M059J (cell line): ENCODE measurements at regions not wholly inside any gene's neighbourhood (a gene's known extent, or its start where the extent isn't known, plus 50 kb on each side); places are given as distances from the start of the nearest gene placed in this dataset.
"Not testable (repeated sequence)": the region's sequence is repeated elsewhere in the genome, so short reads cannot be mapped to it uniquely, and the experiment has no call there.

ENCODE experiments used
- DNase-seq: peaks from one replicate; pipeline ENCODE4 v3.0.0-alpha.2; 2012; ENCODE audit warnings: low read depth

- not testable (repeated sequence) for DNase-seq
Observed at GRCh38 chr21:6556516-6556915, 3964.9 kb upstream of the TPTE start.

- not testable (repeated sequence) for DNase-seq
Observed at GRCh38 chr21:6557415-6557814, 3964.0 kb upstream of the TPTE start.

GRCh38 chr21:6561168-6561567, 3960.2 kb upstream of the TPTE start:
- DNase-seq = not testable (repeated sequence)

DNA sequence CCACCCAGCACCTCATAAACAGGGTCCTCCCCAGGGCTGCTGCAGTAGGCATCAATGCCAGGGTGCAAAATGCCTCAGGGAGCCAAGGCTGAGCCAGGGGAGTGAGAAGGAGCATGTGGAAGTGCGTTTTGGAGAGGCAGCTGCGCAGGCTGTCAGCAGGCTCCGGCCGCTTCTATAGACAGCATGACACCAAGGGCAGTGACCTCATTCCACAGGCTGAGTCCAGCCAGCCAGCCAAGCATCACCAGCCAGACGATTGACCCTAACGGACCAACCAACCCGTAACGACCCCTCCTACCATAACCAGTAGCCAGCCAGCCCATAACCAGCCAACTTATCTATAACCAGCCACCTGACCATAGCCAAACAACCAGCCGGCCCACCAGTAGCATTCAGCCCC, 3959.8 kb upstream of the TPTE start:
- not testable (repeated sequence) for DNase-seq

GRCh38 chr21:6564543-6565166, 3956.7 kb upstream of the TPTE start:
- not testable (repeated sequence) for DNase-seq

DNA sequence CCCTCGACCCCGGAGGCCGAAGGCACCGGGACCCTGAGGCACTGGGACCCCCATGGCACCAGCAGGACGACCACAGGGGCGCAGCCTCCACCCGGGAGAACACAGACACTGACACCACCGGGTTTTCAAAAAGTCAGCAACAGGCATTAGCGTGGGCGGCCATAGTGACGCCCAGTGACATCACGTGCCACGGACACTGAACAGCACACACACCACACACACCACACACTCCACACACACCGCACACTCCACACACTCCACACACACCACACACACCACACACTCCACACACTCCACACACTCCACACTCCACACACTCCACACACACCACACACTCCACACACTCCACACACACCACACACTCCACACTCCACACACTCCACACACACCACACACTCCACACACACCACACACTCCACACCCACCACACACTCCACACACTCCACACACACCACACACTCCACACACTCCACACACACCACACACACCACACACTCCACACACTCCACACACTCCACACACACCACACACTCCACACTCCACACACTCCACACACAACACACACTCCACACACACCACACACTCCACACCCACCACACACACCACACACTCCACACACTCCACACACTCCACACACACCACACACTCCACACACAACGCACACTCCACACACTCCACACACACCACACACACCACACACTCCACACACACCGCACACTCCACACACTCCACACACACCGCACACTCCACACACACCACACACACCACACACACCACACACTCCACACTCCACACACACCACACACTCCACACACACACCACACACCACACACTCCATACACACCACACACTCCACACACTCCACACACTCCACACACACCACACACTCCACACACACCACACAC, 3955.9 kb upstream of the TPTE start:
- peak; percentile 20 for DNase-seq

- not testable (repeated sequence) for DNase-seq
Observed at GRCh38 chr21:6567542-6567941, 3953.8 kb upstream of the TPTE start.

GRCh38 chr21:6569152-6569551, 3952.2 kb upstream of the TPTE start:
- not testable (repeated sequence) for DNase-seq

DNA sequence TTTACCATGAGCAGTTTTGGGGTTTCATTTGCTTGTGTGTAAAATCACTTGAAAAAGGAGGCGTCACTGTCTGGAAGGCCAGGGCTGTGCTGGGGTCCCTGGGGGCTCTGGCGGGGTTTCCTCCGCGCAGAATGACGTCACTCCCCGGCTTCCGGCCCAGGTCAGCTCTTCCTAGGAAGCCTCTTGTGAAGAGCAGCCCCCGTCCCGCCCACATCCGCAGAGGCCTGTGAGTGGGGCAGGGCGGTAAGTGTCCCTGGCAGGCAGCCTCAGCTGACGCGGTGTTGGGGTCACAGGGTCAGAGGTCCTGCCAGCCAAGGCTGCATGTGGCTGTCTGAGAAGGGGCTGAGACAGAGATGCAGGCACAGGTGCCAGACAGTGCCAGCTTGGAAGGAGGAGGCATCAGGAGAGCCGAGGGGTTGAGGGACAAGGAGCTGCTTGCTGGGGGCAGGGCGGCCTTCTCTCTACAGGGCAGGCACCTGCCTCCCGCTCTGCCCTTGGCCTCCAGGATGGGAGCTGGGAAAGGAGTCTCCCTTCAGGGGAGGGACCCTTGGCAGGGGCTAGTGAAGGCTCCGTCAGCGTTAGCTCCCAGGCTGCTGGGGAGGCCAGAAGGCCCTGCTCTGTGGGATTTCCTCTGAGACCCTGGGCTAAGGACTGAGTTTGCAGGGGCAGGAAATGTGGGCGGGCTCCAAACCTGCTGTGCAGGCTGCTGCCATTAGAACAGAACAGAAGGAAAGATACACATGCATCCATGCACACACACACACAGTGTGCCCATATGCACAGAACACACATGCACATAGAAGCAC, 3951.6 kb upstream of the TPTE start:
- not testable (repeated sequence) for DNase-seq

- not testable (repeated sequence) for DNase-seq
Observed at GRCh38 chr21:6570700-6571368, 3950.5 kb upstream of the TPTE start.

DNA sequence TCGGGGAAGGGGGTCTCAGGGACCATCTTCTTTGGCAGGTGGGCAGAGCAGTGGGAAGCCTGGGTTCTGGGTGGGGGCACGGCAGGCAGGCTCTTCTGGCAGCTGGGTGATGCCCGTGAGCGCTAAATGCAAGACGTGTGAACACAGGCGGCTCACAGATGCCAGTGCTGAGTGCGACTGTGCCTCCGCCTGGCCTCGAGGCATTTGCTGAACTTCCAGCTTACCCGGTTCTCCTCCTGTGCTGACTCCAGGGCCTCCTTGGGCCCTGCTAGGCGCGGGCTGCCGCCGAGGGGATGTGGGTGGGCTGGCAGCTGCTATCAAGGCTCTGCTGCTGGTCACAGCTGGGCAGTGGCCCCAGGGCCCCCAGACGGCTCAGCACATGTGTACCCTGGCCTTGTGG, 3947.8 kb upstream of the TPTE start:
- DNase-seq = not testable (repeated sequence)

DNA sequence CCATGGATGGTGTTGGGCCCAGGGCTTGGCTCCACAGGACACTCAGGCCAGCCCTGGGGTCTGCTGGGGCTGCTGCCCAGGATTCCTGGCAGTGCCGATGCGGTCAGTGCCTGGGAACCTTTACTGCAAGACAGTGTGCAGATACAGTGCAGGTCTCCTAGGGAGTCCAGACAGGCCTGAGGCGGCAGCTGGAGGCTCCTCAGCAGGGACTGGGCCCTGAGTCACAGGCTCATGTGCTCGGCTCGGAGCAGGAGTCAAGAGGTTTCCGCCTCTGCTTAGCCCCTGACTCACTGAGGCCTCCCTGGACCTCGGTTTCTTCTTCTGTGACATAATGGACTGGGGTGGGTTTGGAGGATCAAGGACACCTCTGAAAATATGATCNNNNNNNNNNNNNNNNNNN, 3941.6 kb upstream of the TPTE start:
- DNase-seq = not testable (repeated sequence)
